ENCODE measurements at regions not wholly inside any gene's neighbourhood (a gene's known extent, or its start where the extent isn't known, plus 50 kb on each side); places are given as distances from the start of the nearest gene placed in this dataset.
A peak's percentile ranks its signal among the peaks of the same experiment; 100 is the strongest.

DNA sequence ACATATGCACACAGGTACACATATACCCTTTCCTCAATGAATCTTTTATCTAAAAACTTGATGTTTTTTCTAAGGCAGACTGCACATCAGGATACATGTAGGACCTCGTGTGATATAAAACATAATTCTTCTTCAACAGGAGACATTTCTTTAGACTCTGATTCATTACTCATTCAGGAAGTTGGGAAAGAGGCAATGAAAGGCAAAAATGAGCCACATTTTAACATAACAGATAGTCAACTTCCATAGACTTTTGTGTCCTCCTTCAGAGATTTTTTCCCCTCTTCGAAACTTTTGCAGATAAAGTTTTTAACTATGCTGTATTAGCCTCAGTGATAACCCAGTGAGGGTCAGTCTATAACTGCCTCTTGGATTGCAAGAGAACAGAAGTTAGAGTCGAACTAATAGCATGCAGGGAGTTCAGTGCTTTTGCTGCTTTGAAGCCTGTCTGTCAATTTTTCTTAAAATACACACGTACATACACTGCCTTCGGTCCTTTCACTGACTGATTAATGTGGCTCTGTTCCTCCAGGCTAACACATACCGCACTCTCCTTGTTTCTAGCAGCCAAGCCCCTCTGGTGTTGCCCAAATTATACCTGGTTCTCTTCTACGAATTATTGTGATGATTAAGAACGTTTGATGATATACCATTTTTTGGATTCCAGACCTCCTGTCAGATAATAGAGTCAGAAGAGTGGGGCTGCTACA, 562.5 kb upstream of the MAP3K7 start:
- no peaks in the 10 kb centered on the region for H3K36me3 ChIP-seq (replicated peaks; ENCODE audit: low read depth, low read length)
- peaks cover 17% of the 10 kb centered on the region for H3K4me1 ChIP-seq (ENCODE audit: low read length)
- no peaks in the 10 kb centered on the region for H3K9me3 ChIP-seq (ENCODE audit: insufficient read depth, low read length)
- no peaks in the 10 kb centered on the region for H3K27me3 ChIP-seq (ENCODE audit: low read depth, low read length)
- TF ChIP-seq CTCF (IDR thresholded peaks at IDR 0.05; ENCODE audit: low read depth, low read length) (no peak), EZH2phosphoT487 (IDR thresholded peaks at IDR 0.05; ENCODE audit: low read depth) (no peak)
- no peak overlapping the region for H3K27ac ChIP-seq (ENCODE audit: low read length)
- no peak overlapping the region for H2AFZ ChIP-seq (ENCODE audit: low read depth, low read length)
- no peaks in the 10 kb centered on the region for H3K79me2 ChIP-seq (ENCODE audit: low read length)
- H4K20me1 ChIP-seq (ENCODE audit: insufficient read depth, low read length): no peaks in the 10 kb centered on the region
- H3K9ac ChIP-seq (ENCODE audit: low read length): no peak overlapping the region
- H3K4me2 ChIP-seq (ENCODE audit: low read length): no peak overlapping the region
- H3K4me3 ChIP-seq (ENCODE audit: low read length): no peak overlapping the region

DNA sequence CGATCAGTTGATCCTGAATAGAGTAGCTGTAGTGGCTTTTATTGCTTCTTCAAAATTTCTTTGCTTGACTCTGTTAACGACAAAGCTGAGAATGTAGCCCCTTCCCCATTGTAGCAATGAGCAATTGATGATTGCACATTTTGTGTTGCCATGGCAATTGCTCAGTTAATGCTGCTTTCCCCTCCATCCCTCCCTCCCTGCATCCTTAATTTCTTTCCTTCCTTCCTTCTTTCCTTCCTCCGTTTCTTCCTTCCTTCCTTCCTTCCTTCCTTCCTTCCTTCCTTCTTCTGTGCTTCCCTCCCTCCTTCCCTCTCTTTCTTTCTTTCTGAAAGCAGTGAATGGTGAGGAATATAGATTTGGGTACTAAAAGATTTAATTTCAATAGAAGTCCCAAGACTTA, 557.3 kb upstream of the MAP3K7 start:
- H3K9ac ChIP-seq (ENCODE audit: low read length): no peak overlapping the region
- H3K79me2 ChIP-seq (ENCODE audit: low read length): no peaks in the 10 kb centered on the region
- no peak overlapping the region for H2AFZ ChIP-seq (ENCODE audit: low read depth, low read length)
- H3K4me1 ChIP-seq (ENCODE audit: low read length): peaks cover 19% of the 10 kb centered on the region
- H3K9me3 ChIP-seq (ENCODE audit: insufficient read depth, low read length): no peaks in the 10 kb centered on the region
- H3K27me3 ChIP-seq (ENCODE audit: low read depth, low read length): no peaks in the 10 kb centered on the region
- no peak overlapping the region for H3K4me2 ChIP-seq (ENCODE audit: low read length)
- no peak for TF ChIP-seq EZH2phosphoT487 (IDR thresholded peaks at IDR 0.05; ENCODE audit: low read depth)
- no peak for TF ChIP-seq CTCF (IDR thresholded peaks at IDR 0.05; ENCODE audit: low read depth, low read length)
- no peaks in the 10 kb centered on the region for H4K20me1 ChIP-seq (ENCODE audit: insufficient read depth, low read length)
- H3K4me3 ChIP-seq (ENCODE audit: low read length): no peak overlapping the region
- H3K27ac ChIP-seq (ENCODE audit: low read length): no peak overlapping the region
- no peaks in the 10 kb centered on the region for H3K36me3 ChIP-seq (replicated peaks; ENCODE audit: low read depth, low read length)

GRCh38 chr6:91142154-91142553, 555.3 kb upstream of the MAP3K7 start:
- no peak for TF ChIP-seq CTCF (IDR thresholded peaks at IDR 0.05; ENCODE audit: low read depth, low read length)
- no peak for TF ChIP-seq EZH2phosphoT487 (IDR thresholded peaks at IDR 0.05; ENCODE audit: low read depth)
- Histone ChIP-seq H3K4me3 (ENCODE audit: low read length) (no peak overlapping the region), H3K27me3 (ENCODE audit: low read depth, low read length) (no peaks in the 10 kb centered on the region), H2AFZ (ENCODE audit: low read depth, low read length) (no peak overlapping the region), H3K79me2 (ENCODE audit: low read length) (no peaks in the 10 kb centered on the region), H3K36me3 (replicated peaks; ENCODE audit: low read depth, low read length) (no peaks in the 10 kb centered on the region), H3K4me2 (ENCODE audit: low read length) (no peak overlapping the region), H4K20me1 (ENCODE audit: insufficient read depth, low read length) (no peaks in the 10 kb centered on the region), H3K9ac (ENCODE audit: low read length) (no peak overlapping the region), H3K27ac (ENCODE audit: low read length) (no peak overlapping the region), H3K4me1 (ENCODE audit: low read length) (peaks cover 19% of the 10 kb centered on the region), H3K9me3 (ENCODE audit: insufficient read depth, low read length) (no peaks in the 10 kb centered on the region)

DNA sequence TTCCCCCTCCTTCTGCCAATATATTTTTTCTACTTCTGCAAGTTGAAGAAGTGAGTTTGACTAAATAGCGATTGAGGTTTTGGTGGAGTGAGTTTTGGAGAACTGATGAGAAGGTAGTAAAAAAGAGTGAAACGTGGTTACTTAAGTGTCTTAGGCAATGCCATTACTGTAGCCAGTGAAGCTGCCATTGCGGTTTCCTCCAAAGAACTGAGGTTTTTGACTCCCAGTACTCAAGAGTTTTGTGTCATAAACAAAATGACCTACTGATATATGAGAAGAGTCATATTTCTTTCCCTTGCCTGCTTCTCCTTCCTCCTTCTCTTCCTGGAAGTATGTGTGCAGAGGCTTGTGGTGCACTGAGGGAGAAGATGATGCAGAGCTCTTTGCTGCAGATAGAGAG, 554.5 kb upstream of the MAP3K7 start:
- no peaks in the 10 kb centered on the region for H4K20me1 ChIP-seq (ENCODE audit: insufficient read depth, low read length)
- H3K9ac ChIP-seq (ENCODE audit: low read length): no peak overlapping the region
- H3K27me3 ChIP-seq (ENCODE audit: low read depth, low read length): no peaks in the 10 kb centered on the region
- peaks cover 19% of the 10 kb centered on the region for H3K4me1 ChIP-seq (ENCODE audit: low read length)
- no peaks in the 10 kb centered on the region for H3K36me3 ChIP-seq (replicated peaks; ENCODE audit: low read depth, low read length)
- 0 out of 2 replicates have a peak overlapping the region, but pooled peaks have one; percentile 33 for H3K4me3 ChIP-seq (ENCODE audit: low read length)
- H2AFZ ChIP-seq (ENCODE audit: low read depth, low read length): 0 out of 2 replicates have a peak overlapping the region, but pooled peaks have one; percentile 60
- peak overlapping the region; percentile 61 for H3K27ac ChIP-seq (ENCODE audit: low read length)
- H3K79me2 ChIP-seq (ENCODE audit: low read length): no peaks in the 10 kb centered on the region
- H3K4me2 ChIP-seq (ENCODE audit: low read length): peak overlapping the region; percentile 64
- TF ChIP-seq CTCF (IDR thresholded peaks at IDR 0.05; ENCODE audit: low read depth, low read length): no peak
- TF ChIP-seq EZH2phosphoT487 (IDR thresholded peaks at IDR 0.05; ENCODE audit: low read depth): no peak
- no peaks in the 10 kb centered on the region for H3K9me3 ChIP-seq (ENCODE audit: insufficient read depth, low read length)

All from OCI-LY3 (cell line).